Progenitor cell of endocrine pancreas (in vitro differentiated cells): ENCODE measurements at regions not wholly inside any gene's neighbourhood (a gene's known extent, or its start where the extent isn't known, plus 50 kb on each side); places are given as distances from the start of the nearest gene placed in this dataset.

ENCODE experiments used
- DNase-seq: peaks from one replicate; pipeline ENCODE4 v3.0.0; 2021; ENCODE audit warnings: low spot score; ENCODE audit not compliant: unreplicated experiment
- H3K27ac Mint-ChIP-seq: 2 replicates; pipeline ENCODE4 v1.8.0; 2021; ENCODE audit warnings: mild to moderate bottlenecking, moderate library complexity, mixed read lengths
- H3K27me3 Mint-ChIP-seq: 2 replicates; pipeline ENCODE4 v1.8.0; 2021; ENCODE audit warnings: mixed read lengths
- H3K36me3 Mint-ChIP-seq: 2 replicates; pipeline ENCODE4 v1.8.0; 2022; ENCODE audit warnings: mixed read lengths; ENCODE audit not compliant: insufficient read depth
- H3K4me1 Mint-ChIP-seq: 2 replicates; pipeline ENCODE4 v1.8.0; 2021; ENCODE audit warnings: low read depth, mixed read lengths
- H3K4me3 Mint-ChIP-seq: 2 replicates; pipeline ENCODE4 v1.8.0; 2021; ENCODE audit warnings: low read depth, mild to moderate bottlenecking, moderate library complexity, mixed read lengths
- H3K9me3 Mint-ChIP-seq: 2 replicates; pipeline ENCODE4 v1.8.0; 2021; ENCODE audit warnings: low read depth, mixed read lengths
- CTCF ChIP-seq: fragments of 200-600 bp; sonication (generic); IDR thresholded peaks from one replicate; pipeline ENCODE4 v1.5.0; 2021; ENCODE audit warnings: antibody characterized with exemption, mild to moderate bottlenecking; ENCODE audit not compliant: unreplicated experiment

- H3K9me3 Mint-ChIP-seq = no peaks in the 10 kb centered on the region
- TF ChIP-seq CTCF = no peak
- H3K27me3 Mint-ChIP-seq = peaks cover 9% of the 10 kb centered on the region
- H3K27ac Mint-ChIP-seq = no peak overlapping the region
- H3K4me1 Mint-ChIP-seq = no peaks in the 10 kb centered on the region
- no peak overlapping the region for H3K4me3 Mint-ChIP-seq
- no peaks in the 10 kb centered on the region for H3K36me3 Mint-ChIP-seq
- DNase-seq = no peak
Measured at GRCh38 chr1:55724551-55725325, 509.6 kb upstream of the USP24 start.

- Mint-ChIP-seq H3K36me3 (no peaks in the 10 kb centered on the region), H3K4me3 (no peak overlapping the region), H3K27ac (no peak overlapping the region), H3K4me1 (peaks cover 5% of the 10 kb centered on the region), H3K27me3 (peaks cover 20% of the 10 kb centered on the region), H3K9me3 (no peaks in the 10 kb centered on the region)
- no peak for TF ChIP-seq CTCF
- DNase-seq = no peak
Measured at GRCh38 chr1:55723001-55723400, 507.8 kb upstream of the USP24 start.

GRCh38 chr1:55720261-55720660 is 505.1 kb upstream of the USP24 start:
- DNase-seq = no peak

DNA sequence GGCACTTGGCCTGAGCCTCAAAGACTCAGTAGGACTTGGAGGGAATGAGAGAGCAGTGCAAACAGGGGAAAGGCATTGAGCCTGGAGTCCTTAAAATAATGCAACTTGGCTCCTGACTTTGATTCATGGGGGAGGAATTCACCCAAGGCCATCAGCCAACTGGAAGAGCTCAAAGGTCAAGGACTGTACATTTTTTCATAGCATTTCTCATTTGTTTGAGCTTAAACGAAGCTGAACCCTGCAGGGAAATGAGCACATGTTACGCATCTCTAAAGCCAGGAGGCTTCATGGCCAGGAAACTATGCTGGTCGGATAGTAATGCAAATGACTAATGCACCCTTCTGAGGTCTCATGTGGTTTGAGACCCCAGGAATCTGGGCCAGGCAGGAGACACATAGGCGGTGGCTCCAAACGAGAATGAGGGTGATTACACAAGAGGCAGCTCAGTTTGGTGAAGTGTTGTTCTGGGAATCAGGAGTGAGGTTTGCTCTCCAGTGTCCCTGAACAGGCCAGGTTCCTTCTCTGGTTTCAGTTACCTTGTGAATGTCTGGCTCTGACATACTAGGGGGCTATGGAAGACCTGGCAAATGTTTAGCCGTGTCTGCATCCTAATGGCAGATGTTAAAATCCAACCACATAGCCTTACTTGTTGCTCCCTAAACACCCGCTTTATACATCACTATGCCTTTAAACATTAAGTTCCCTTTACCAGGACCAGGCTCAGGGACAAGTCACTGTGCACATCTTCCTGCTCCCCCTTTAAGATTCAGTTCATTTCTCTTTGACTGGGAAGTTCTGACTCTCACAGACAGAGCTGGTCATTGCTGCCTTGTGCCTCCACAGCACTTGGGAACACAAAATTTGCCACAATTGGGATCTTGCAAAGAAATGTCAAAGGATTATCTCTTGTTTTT is 503.9 kb upstream of the USP24 start:
- no peaks in the 10 kb centered on the region for H3K36me3 Mint-ChIP-seq
- DNase-seq = no peak
- H3K9me3 Mint-ChIP-seq = no peaks in the 10 kb centered on the region
- peaks cover 5% of the 10 kb centered on the region for H3K4me1 Mint-ChIP-seq
- no peak for TF ChIP-seq CTCF
- H3K4me3 Mint-ChIP-seq = no peak overlapping the region
- H3K27ac Mint-ChIP-seq = peak overlapping the region; percentile 11
- peaks cover 29% of the 10 kb centered on the region for H3K27me3 Mint-ChIP-seq

More at GRCh38 chr1:55720261-55720660, 505.1 kb upstream of the USP24 start:
- Mint-ChIP-seq H3K27ac (no peak overlapping the region), H3K4me1 (peaks cover 5% of the 10 kb centered on the region), H3K9me3 (no peaks in the 10 kb centered on the region), H3K36me3 (no peaks in the 10 kb centered on the region), H3K4me3 (no peak overlapping the region), H3K27me3 (peaks cover 26% of the 10 kb centered on the region)
- TF ChIP-seq CTCF = no peak

GRCh38 chr1:55717111-55717510 is 501.9 kb upstream of the USP24 start:
- Mint-ChIP-seq H3K9me3 (no peaks in the 10 kb centered on the region), H3K4me3 (no peak overlapping the region), H3K4me1 (peaks cover 5% of the 10 kb centered on the region), H3K27me3 (peaks cover 33% of the 10 kb centered on the region), H3K36me3 (no peaks in the 10 kb centered on the region), H3K27ac (no peak overlapping the region)
- no peak for DNase-seq
- no peak for TF ChIP-seq CTCF
